Ramos (cell line): ENCODE measurements at regions not wholly inside any gene's neighbourhood (a gene's known extent, or its start where the extent isn't known, plus 50 kb on each side); places are given as distances from the start of the nearest gene placed in this dataset.

Experiments used
- in situ Hi-C: fragments of 300-500 bp; cut with MboI; formaldehyde crosslinking; loops from one replicate; pipeline ENCODE4 v1.14.3; 2022; ENCODE audit warnings: low sequenced_read_pairs; ENCODE audit not compliant: unreplicated experiment

GRCh38 chr2:5253263-5253662 lies 438.9 kb upstream of the SOX11 start:
- in situ Hi-C loops: no loop called here

DNA sequence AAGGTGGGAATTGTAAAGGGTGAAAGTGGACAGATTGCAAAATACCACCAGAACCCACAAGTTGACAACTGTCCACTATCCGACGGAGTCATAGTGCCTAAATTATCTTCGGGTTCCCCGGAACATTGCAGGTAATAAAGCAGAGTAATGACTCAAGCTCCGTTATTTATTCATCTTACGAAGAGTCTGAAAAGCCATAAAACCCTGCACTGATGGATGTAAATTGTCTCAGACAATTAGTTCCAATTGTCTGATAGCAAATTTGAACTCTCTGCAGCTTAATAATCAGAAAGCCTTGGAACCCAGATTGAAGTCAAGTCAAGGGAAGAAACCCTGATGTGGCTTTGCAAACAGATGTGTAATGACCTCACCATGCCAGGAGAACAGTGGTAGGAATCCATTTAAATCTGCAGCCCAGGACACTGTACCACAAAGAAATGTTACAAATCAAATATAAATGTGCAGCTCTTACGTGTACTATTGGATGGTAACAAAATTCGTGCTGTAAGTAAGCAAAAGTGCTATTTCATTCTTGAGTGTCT lies 437.3 kb upstream of the SOX11 start:
- in situ Hi-C loops: no loop called here

DNA sequence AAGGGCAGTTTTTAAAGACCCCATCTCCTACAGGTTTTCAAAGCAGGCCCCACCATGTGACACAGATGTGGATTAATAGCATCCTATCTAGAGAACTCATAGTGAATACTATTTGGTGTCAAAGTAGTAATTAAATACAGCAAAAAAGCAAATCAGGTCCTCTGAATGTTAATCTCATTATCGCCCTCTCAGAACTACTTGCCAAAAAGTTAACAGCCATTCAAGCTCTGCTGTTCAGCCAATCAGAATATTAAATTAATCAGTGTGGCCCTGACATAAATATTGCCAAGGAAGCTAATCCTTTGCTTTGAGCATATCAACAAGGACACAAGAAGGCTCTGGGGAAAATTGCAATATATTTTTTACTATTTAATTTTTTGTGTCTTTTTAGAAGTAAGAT lies 428.9 kb upstream of the SOX11 start:
- in situ Hi-C loops: no loop called here

DNA sequence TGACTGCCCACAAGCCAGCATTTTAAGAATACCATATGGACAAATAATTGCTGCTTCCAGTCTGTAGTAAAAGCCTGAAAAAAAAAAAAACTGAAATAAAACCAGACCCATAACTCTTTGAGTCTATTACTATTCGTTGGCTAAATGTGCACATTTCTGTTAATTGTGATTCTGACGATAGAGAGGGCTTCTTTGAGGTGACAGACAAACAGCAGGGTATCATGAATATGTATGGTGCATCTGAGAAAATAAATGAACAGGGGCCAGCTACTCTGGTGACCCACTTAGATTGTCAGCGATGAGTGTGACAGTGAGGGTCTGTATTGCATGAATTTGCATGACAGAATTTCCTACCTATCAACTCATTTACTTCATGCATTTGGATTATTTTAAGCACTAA lies 427.8 kb upstream of the SOX11 start:
- in situ Hi-C loops: no loop called here

DNA sequence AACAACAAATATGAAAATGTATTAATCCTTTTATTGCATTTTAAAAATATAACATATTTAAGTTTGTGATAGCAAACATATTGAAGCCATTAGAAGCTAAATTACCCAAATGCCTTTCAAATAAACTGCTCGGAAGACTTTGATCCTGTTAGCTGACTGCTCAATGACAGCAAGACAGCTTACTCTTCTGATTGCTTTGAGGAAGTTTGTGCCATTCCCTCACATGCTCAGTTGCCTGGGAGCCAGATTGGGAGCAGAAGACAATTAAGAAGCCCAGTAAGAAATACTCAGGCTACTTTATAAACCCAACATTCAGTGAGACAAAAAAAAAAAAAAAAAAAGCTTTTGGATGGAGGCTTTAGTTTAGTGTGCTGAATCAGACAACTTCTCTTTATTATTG lies 407.1 kb upstream of the SOX11 start:
- in situ Hi-C loops: no loop called here

DNA sequence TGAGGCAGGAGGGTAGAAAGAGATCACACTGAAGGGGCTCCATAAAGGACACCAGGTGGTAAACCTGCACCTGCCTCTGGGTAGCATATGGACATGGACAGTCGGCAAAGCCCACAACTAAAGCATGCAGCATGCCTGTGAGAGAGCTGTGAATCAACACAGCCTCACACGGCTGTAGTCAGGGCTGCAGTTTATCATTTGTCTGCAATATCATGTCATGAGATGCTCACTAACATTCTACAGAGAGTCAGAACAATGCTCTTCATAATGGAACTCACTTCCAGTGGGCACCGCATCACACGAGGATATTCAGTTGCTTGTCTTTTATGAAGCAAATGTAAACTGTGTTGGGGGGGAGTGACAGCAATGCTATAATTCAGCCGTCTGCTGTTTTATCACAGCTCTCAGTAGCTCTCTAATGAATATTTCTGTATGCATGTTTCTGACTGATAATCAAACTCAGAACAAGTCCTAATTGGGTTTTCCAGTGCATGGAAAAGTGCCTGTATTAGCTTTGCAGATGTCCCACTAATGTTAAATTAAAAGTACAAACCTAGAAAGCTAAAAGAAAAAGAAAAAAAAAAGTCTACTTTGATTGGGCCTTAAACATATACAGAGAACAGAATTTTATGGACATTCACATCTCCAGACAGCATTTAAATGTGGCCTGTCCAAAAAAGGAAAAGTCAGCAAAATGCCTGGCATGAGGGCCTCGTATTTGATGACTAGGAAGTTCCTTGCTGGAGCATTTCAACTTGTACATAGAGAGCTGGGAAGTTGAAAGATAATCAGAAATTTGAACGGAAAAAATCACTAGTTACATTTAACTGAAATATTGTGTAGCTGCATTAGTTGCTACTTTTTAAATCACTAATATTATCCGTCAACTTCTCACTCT lies 406.1 kb upstream of the SOX11 start:
- in situ Hi-C loops: no loop called here

- in situ Hi-C loops: no loop called here
Measured at GRCh38 chr2:5287558-5288334, 404.4 kb upstream of the SOX11 start.

GRCh38 chr2:5290900-5291546 lies 401.2 kb upstream of the SOX11 start:
- in situ Hi-C loops: no loop called here

GRCh38 chr2:5304640-5305039 lies 387.5 kb upstream of the SOX11 start:
- in situ Hi-C loops: no loop called here

GRCh38 chr2:5315041-5315440 lies 377.1 kb upstream of the SOX11 start:
- in situ Hi-C loops: no loop called here

- in situ Hi-C loops: no loop called here
Measured at GRCh38 chr2:5315512-5315911, 376.7 kb upstream of the SOX11 start.

DNA sequence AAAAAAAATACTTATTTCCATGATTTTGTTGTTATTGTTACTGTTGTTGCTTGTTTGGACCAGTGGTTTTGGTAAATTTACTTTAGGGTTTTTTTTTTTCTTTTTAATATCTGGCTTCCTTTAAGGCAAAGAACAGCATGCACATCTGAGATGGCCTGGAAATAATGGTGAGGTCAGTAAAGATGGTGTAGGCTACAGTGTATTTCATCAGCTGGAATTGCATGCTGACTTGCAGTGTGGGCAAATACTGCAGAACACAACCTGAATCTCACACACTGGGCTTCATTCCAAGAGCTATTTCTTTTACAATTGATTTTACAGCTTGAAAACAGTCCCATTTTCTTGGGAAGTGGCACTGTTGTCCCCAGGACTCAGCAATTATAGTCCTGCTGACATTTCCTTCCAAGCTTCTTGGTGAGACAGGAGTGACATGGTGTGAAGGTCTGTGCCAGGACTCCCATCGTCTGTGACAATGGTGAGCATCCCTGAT lies 376.1 kb upstream of the SOX11 start:
- in situ Hi-C loops: no loop called here

- in situ Hi-C loops: no loop called here
Measured at GRCh38 chr2:5319493-5319892, 372.7 kb upstream of the SOX11 start.

GRCh38 chr2:5322396-5322795 lies 369.8 kb upstream of the SOX11 start:
- in situ Hi-C loops: no loop called here

DNA sequence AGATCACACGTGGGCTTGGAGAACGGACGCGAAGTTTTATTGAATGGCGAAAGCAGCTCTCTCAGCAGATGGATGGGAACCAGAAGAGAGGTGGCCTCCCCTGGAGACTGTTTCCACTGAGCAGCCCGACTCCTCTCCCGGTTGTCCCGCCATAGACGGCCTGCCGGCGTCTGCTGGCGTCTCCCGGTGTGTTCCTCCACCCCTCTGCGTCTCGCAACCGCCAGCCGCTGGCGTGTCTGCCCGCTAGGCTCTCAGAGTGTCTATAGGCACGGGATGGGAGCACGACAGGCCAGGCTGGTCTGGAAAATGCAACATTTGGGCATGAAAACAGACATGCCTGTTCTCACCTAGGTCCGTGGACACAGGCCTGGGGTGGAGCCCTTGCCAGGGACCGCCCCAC lies 366.7 kb upstream of the SOX11 start:
- in situ Hi-C loops: no loop called here

- in situ Hi-C loops: no loop called here
Measured at GRCh38 chr2:5328826-5329225, 363.4 kb upstream of the SOX11 start.

GRCh38 chr2:5329763-5330162 lies 362.4 kb upstream of the SOX11 start:
- in situ Hi-C loops: no loop called here

DNA sequence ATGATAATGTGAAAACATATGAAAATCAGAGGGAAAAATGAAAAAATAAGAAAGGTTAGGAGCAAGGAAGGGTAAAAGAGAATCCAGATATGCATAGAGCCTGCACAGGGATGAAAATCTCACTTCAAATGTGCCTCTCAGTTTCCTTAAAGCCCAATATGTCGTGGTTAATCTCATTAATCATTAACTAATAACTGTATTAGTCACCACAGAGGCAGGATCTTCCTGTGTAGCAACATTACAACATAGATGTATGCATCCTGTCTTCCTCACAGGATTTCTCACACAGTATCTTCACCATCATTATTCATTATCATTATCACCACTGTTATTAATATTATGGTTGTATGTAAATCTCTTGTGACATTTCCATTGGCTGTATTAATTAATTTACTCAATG lies 361.2 kb upstream of the SOX11 start:
- in situ Hi-C loops: no loop called here

GRCh38 chr2:5332925-5333324 lies 359.3 kb upstream of the SOX11 start:
- in situ Hi-C loops: no loop called here

GRCh38 chr2:5339473-5339872 lies 352.7 kb upstream of the SOX11 start:
- in situ Hi-C loops: no loop called here
